GM19372 (cell line): ENCODE measurements at regions not wholly inside any gene's neighbourhood (a gene's known extent, or its start where the extent isn't known, plus 50 kb on each side); places are given as distances from the start of the nearest gene placed in this dataset.
"Not testable (repeated sequence)": the region's sequence is repeated elsewhere in the genome, so short reads cannot be mapped to it uniquely, and the experiment has no call there.

Source experiments
- ATAC-seq: cut with Tn5 transposase; IDR thresholded peaks from one replicate; pipeline ENCODE4 v1.9.1; 2021; ENCODE audit warnings: mild to moderate bottlenecking, low read depth, moderate library complexity; ENCODE audit not compliant: unreplicated experiment

DNA sequence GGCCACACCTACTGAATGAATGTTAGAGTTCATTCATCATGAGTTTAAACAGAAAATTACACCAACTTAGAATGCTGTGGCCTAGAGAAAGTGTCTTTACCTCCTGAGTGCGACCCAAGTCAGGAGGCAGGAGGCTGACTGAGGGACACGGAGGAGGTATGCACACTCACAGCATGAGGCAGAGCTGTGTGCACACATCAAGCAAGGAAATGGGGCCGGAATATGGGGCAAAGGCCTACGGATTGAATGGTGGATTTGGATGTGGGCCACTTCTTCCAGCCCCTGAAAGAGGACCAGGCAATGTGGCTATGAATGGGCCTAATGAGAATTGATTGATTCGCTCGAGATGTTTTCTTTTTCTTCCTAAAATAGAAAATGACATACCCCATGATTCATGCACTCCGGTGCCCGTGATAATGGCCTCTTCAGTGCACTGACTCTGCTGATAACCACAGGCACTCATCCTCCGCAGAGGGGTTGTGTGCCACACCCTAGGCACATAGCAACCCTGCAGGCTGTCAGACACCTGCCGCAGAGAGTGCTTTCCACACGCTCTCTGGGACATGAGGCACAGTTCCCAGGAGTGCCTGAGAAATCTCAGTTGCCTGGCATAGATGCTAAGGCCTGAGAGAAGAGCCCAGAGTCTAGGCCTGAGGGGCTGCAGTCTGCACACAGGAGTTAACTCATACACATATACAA, 155.5 kb downstream of the GLUL start:
- ATAC-seq, result no peak

GRCh38 chr1:182235604-182235951, 156.0 kb downstream of the GLUL start:
- ATAC-seq, result no peak

DNA sequence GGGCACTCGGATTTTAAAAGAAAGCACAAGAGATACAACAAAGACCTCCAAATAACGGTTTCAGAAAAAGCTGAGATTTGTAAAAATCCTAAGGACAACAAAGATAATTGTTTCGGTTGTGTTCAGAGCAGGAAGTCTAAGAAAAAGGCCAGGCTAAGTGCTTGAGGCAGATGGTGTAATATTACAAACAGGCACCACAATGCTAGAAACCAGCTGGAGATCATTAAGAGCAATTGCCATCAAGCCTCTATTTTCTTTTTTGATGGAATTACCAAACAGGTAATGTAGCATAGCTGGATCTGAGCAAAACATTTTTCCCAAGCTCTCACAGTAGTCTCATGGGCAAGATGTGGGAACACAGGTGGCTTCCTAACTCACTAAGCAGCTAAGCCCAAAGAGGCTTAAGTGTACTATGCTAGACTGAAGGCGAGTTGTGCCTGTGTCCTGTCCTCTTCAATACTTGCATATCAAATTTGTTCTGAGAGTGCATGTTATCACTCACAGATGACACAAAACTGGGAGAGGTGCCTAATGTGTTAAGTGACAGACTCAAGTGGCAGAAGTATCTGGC, 161.6 kb downstream of the GLUL start:
- no peak for ATAC-seq

GRCh38 chr1:182229451-182229850, 162.1 kb downstream of the GLUL start:
- no peak for ATAC-seq

GRCh38 chr1:182227864-182228547, 163.6 kb downstream of the GLUL start:
- ATAC-seq, result no peak

DNA sequence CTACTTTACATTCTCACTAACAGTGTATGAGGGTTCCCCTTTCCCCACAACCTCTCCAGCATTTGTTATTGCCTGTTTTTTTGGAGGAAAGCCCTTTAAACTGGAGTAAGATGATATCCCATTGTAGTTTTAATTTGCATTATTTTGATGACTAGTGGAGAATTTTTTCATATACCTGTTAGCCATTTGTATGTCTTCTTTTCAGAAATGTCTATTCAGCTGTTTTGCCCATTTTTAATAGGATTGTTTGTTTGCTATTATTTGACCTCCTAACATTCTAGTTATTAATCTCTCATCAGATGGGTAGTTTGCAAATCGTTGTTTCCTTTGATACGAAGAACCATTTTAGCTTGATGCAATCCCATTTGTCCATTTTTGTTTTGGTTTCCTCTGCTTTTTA, 165.0 kb downstream of the GLUL start:
- no peak for ATAC-seq

DNA sequence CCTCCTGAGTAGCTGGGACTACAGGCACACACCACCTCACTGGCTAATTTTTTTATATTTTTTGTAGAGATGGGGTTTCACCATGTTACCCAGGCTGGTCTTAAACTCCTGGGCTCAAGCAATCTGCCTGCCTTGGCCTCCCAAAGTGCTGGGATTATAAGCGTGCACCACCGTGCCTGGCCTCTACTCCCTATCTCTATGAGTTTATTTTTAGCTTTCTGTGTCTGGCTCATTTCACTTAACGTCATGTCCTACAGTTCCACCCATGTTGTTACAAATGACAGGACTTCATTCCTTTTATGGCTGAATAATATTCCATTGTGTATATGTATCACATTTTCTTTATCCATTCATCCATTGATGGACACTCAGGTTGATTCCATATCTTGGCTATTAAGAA, 164.2 kb upstream of the ZNF648 start:
- ATAC-seq, result not testable (repeated sequence)

- ATAC-seq, result not testable (repeated sequence)
Observed at GRCh38 chr1:182221990-182222389, 160.5 kb upstream of the ZNF648 start.

- not testable (repeated sequence) for ATAC-seq
Observed at GRCh38 chr1:182221367-182221766, 159.9 kb upstream of the ZNF648 start.

DNA sequence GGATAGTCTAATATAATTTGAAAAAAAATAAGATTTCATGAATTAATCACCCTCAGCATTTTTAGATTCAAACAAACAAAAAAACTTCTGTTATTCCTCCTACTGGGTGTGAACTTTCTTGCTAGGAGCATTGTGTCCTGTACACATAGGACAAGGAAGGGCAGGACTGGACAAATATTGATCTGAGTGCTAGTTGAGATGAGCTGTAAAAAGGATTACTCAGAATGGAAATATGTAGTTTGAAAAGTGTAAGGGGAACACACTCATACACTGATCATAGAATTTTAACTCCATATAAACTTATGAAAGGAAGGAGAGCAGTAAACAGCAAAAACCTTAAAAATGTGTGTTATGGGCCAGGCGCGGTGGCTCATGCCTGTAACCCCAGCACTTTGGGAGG, 156.5 kb upstream of the ZNF648 start:
- ATAC-seq, result no peak

GRCh38 chr1:182217071-182217470, 155.6 kb upstream of the ZNF648 start:
- ATAC-seq, result no peak

DNA sequence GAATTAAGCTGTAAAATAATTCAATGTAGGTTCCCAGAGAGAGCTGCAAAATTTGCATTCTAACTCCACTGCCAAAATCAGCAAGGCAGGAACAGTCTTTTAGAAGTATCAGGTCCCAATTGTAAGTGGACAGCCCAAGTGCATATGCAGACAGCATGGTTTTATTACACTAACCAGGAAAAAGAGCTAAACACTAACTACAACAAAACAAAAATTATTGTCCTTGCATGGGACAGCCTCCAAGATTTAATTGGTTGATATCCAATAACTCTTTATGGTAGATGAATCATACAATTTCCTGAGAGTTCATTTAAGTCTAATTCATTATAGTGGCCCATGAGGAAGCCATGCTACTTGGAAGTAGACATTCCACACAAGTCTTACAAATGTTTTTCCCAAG, 154.3 kb upstream of the ZNF648 start:
- no peak for ATAC-seq

- ATAC-seq, result no peak
Observed at GRCh38 chr1:182213163-182213562, 151.7 kb upstream of the ZNF648 start.

DNA sequence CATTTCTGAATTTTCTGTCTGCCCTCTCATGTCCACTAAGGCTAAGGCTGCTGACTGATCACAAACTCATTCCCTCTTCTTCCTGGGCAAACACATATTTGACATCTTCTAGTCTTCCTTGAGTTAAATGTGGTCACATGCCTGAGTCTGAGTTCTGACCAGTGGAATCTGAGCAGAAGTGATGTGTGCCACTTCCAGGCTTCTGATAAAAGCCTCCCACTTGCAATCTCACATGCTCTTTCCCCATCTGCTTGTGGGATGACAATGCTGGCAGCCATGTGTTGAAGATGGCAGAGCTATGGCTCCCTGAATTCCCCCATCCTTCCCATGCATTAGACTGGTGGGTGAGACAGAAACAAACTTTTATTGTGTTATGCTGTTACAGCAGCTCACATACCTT, 149.9 kb upstream of the ZNF648 start:
- ATAC-seq, result no peak

- ATAC-seq, result no peak
Observed at GRCh38 chr1:182210417-182210816, 148.9 kb upstream of the ZNF648 start.

DNA sequence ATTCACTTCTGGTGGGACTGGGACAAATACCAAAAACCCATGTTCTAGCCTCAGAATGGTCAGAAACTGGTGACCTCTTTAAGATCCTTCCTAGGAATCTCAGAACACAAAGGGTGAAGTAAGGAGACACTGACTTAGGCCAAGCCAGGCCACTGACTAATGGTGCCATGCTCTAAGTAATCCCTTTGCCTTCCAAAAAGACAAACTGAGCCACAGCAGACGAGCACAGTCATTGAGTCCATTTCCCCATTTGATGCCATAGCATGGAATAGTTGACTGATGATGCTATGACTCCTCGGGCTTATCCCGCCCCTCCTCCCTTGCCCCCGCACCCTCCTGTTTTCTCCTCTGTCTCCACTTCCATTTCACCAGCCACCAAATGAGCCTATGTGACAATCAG, 145.8 kb upstream of the ZNF648 start:
- ATAC-seq, result no peak

GRCh38 chr1:182206626-182207239, 145.2 kb upstream of the ZNF648 start:
- ATAC-seq, result no peak

DNA sequence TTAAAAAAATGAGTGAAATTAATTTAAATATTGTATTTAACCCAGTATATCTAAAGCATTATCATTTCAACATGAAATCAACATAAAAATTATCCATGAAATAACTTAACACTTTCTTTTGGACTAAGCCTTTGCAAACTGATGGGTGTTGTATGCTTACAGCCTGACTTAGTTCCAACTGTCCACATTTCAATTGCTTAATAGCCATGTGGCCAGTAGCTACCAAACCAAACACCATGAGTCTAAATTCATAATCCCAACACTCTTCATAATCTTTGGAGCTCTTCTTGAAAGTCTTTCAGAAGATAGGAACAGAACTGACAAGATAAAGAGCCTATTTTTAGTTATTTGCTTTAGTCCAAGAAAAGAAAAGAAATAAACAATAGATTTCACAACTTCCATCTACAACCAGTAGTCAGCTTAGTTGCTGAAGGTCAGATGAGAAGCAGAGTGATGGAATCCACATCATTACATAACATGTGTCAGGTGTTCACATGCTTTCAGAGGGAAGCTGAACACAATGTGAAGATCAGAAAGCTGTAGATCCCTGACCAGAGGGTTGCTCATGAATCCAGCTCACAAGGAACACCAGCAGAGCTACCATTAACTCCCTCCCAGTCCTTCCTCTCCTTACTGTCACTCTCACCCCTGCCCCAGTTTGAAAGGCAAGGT, 144.0 kb upstream of the ZNF648 start:
- ATAC-seq, result no peak

- ATAC-seq, result no peak
Observed at GRCh38 chr1:182203191-182203875, 141.8 kb upstream of the ZNF648 start.

DNA sequence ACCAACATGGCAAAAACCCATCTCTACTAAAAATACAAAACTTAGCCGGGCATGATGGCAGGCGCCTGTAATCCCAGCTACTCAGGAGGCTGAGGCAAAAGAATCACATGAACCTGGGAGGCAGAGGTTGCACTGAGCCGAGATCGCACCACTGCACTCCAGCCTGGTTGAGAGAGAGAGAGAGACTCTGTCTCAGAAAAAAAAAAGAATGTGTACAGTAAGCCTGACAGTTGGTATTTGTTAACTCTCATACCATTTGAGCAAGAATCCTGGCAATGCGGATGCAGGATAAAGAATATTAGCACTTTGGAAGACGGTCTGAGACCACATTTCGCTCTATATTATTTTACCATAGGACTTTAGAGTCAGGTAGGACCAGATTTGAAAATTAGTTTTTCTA, 140.0 kb upstream of the ZNF648 start:
- ATAC-seq, result not testable (repeated sequence)
